Keratinocyte (primary cell): ENCODE measurements at regions not wholly inside any gene's neighbourhood (a gene's known extent, or its start where the extent isn't known, plus 50 kb on each side); places are given as distances from the start of the nearest gene placed in this dataset.

ENCODE experiments used
- DNase-seq: peaks from one replicate; pipeline ENCODE4 v3.0.0-alpha.2; 2011; ENCODE audit warnings: low read depth, missing footprints, low spot score
- FAIRE-seq: peaks from 2 replicates; lab custom pipeline; 2011; peaks lifted over from hg19 to GRCh38; lab: Jason Lieb, UNC
- H2AFZ ChIP-seq: 2 replicates; pipeline ENCODE4 v1.6.0; 2012; ENCODE audit warnings: low read length, control low read depth, inconsistent platforms; ENCODE audit not compliant: control insufficient read depth
- H3K27ac ChIP-seq: 2 replicates; pipeline ENCODE4 v1.5.1; 2011; ENCODE audit warnings: low read length; ENCODE audit not compliant: control insufficient read depth, insufficient read depth
- H3K27me3 ChIP-seq: 3 replicates; pipeline ENCODE4 v1.6.0; 2011; ENCODE audit warnings: low read length; ENCODE audit not compliant: control insufficient read depth, insufficient read depth; ENCODE audit errors: extremely low read depth
- H3K36me3 ChIP-seq, 2 experiments: 2 replicates in 1 of 2; 3 replicates in 1 of 2; pipeline ENCODE4 v1.5.1; 2011; ENCODE audit warnings: low read length in 2 of 2, mild to moderate bottlenecking in 1 of 2; ENCODE audit not compliant: control insufficient read depth in 2 of 2, insufficient read depth in 2 of 2; ENCODE audit errors: extremely low read depth in 1 of 2
- H3K4me1 ChIP-seq: 3 replicates; pipeline ENCODE4 v1.5.1; 2011; ENCODE audit warnings: low read length; ENCODE audit not compliant: control insufficient read depth, insufficient read depth; ENCODE audit errors: extremely low read depth
- H3K4me2 ChIP-seq: 3 replicates; pipeline ENCODE4 v1.6.0; 2011; ENCODE audit warnings: low read depth, low read length; ENCODE audit not compliant: control insufficient read depth, insufficient read depth; ENCODE audit errors: extremely low read depth
- H3K4me3 ChIP-seq, 3 experiments: fragments of 200-600 bp in 1 of 3; sonication (generic) in 1 of 3; 2 replicates in 2 of 3; 3 replicates in 1 of 3; pipeline ENCODE4 v1.5.1; 2011 to 2016; ENCODE audit warnings: low read length in 3 of 3, mild to moderate bottlenecking in 3 of 3, control low read depth in 2 of 3, inconsistent platforms in 1 of 3, low read depth in 1 of 3, mixed read lengths in 1 of 3, mixed run types in 1 of 3, moderate library complexity in 1 of 3; ENCODE audit not compliant: control insufficient read depth in 2 of 3, insufficient read depth in 2 of 3; ENCODE audit errors: extremely low read depth in 1 of 3
- H3K79me2 ChIP-seq: 2 replicates; pipeline ENCODE4 v1.6.0; 2012; ENCODE audit warnings: low read length; ENCODE audit not compliant: control insufficient read depth, insufficient read depth
- H3K9ac ChIP-seq: 3 replicates; pipeline ENCODE4 v1.6.0; 2011; ENCODE audit warnings: low read length; ENCODE audit not compliant: control insufficient read depth, insufficient read depth; ENCODE audit errors: extremely low read depth
- H3K9me1 ChIP-seq: 3 replicates; pipeline ENCODE4 v1.6.0; 2011; ENCODE audit warnings: low read length; ENCODE audit not compliant: control insufficient read depth, insufficient read depth; ENCODE audit errors: extremely low read depth
- H3K9me3 ChIP-seq: 2 replicates; pipeline ENCODE4 v1.5.1; 2012; ENCODE audit warnings: low read depth, low read length; ENCODE audit not compliant: control insufficient read depth
- H4K20me1 ChIP-seq: 3 replicates; pipeline ENCODE4 v1.6.0; 2011; ENCODE audit warnings: low read length; ENCODE audit not compliant: control insufficient read depth, insufficient read depth; ENCODE audit errors: extremely low read depth
- EZH2 ChIP-seq: IDR thresholded peaks from one replicate; pipeline ENCODE4 v1.6.1; 2012; ENCODE audit warnings: inconsistent platforms, mild to moderate bottlenecking, low read length, moderate library complexity
- dilution Hi-C: fragments of 300-500 bp; cut with MboI; formaldehyde crosslinking; loops from one replicate; pipeline ENCODE4 v1.7.0; 2020; ENCODE audit warnings: low sequenced_read_pairs; ENCODE audit not compliant: extremely low pct_ligation_motif_present
- TF ChIP-seq, protein P1 (sequence below), 3 experiments: IDR thresholded peaks in 1 of 3; conservative IDR thresholded peaks in 1 of 3; optimal IDR thresholded peaks in 1 of 3; 2 replicates in 2 of 3; 3 replicates in 1 of 3; pipeline versions ENCODE3 to v1.5.1; 2011; ENCODE audit warnings: low read length in 3 of 3, mild to moderate bottlenecking in 3 of 3, moderate library complexity in 2 of 3, control low read depth in 1 of 3, inconsistent platforms in 1 of 3; ENCODE audit not compliant: insufficient read depth in 2 of 3; ENCODE audit errors: extremely low read depth in 1 of 3

DNA sequence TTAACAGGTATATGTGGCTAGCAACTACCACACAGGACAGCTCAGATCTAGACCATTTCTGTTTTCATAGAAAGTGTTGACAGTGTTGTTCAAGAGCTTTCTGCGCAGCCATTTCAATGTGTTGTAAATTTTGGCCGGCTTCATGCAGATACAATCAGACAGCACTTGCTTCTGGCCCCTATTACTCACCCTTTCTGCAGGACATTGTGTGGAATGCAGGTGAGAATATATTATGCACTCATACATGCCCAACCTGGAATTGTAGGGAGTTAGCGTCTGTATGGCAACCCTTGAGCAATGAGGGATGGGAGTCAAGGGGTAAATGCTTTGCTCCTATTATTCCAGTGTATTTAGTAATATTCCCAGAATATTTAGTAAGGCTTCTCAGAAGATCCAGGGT, 180.9 kb upstream of the PLXNA2 start:
- no peaks in the 10 kb centered on the region for H3K79me2 ChIP-seq
- H3K4me1 ChIP-seq: no peaks in the 10 kb centered on the region
- H3K9me3 ChIP-seq: no peaks in the 10 kb centered on the region
- H3K27ac ChIP-seq: no peak overlapping the region
- FAIRE-seq: no peak
- dilution Hi-C loops: no loop called here
- peaks cover 4% of the 10 kb centered on the region for H3K27me3 ChIP-seq
- no peaks in the 10 kb centered on the region for H3K36me3 ChIP-seq
- TF ChIP-seq EZH2: no peak
- TF ChIP-seq, protein P1, sequence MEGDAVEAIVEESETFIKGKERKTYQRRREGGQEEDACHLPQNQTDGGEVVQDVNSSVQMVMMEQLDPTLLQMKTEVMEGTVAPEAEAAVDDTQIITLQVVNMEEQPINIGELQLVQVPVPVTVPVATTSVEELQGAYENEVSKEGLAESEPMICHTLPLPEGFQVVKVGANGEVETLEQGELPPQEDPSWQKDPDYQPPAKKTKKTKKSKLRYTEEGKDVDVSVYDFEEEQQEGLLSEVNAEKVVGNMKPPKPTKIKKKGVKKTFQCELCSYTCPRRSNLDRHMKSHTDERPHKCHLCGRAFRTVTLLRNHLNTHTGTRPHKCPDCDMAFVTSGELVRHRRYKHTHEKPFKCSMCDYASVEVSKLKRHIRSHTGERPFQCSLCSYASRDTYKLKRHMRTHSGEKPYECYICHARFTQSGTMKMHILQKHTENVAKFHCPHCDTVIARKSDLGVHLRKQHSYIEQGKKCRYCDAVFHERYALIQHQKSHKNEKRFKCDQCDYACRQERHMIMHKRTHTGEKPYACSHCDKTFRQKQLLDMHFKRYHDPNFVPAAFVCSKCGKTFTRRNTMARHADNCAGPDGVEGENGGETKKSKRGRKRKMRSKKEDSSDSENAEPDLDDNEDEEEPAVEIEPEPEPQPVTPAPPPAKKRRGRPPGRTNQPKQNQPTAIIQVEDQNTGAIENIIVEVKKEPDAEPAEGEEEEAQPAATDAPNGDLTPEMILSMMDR (optimal IDR thresholded peaks at IDR 0.05 in 1 of 3, IDR thresholded peaks at IDR 0.05 in 1 of 3, conservative IDR thresholded peaks at IDR 0.05 in 1 of 3; ENCODE audit: extremely low read depth in 1 of 3, insufficient read depth in 2 of 3, low read length in 3 of 3): no peak
- no peaks in the 10 kb centered on the region for H4K20me1 ChIP-seq
- H3K9ac ChIP-seq: no peak overlapping the region
- H3K4me3 ChIP-seq: no peak overlapping the region
- no peak for DNase-seq
- H2AFZ ChIP-seq: no peak overlapping the region
- no peak overlapping the region for H3K4me2 ChIP-seq
- no peaks in the 10 kb centered on the region for H3K9me1 ChIP-seq

DNA sequence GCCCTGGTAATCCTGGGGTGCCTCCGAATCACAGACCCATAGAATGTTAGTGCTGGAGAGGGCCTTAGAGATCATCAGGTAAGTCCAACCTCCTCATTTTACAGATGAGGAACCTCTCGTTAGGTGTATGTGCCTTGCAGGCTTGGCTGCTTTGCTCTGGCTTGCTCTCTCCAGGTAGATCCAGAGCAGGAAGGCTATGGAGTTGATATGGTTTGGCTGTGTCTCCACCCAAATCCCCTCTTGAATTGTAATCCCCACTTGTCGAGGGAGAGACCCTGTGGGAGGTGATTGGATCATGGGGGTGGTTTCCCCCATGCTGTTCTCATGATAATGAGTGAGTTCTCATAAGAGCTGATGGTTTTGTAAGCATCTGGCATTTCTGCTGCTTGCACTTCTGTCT, 186.0 kb upstream of the PLXNA2 start:
- TF ChIP-seq EZH2: no peak
- TF ChIP-seq, protein P1 (optimal IDR thresholded peaks at IDR 0.05 in 1 of 3, IDR thresholded peaks at IDR 0.05 in 1 of 3, conservative IDR thresholded peaks at IDR 0.05 in 1 of 3; ENCODE audit: extremely low read depth in 1 of 3, insufficient read depth in 2 of 3, low read length in 3 of 3): no peak
- Histone ChIP-seq H2AFZ (no peak overlapping the region), H3K9ac (no peak overlapping the region), H3K27me3 (peaks cover 5% of the 10 kb centered on the region), H3K79me2 (no peaks in the 10 kb centered on the region), H3K27ac (no peak overlapping the region), H3K9me3 (no peaks in the 10 kb centered on the region), H3K36me3 (no peaks in the 10 kb centered on the region), H3K4me1 (no peaks in the 10 kb centered on the region), H3K4me2 (no peak overlapping the region), H3K9me1 (no peaks in the 10 kb centered on the region), H3K4me3 (no peak overlapping the region), H4K20me1 (no peaks in the 10 kb centered on the region)
- dilution Hi-C loops: no loop called here
- FAIRE-seq: no peak
- DNase-seq: no peak
